A549 (cell line): ENCODE measurements at regions not wholly inside any gene's neighbourhood (a gene's known extent, or its start where the extent isn't known, plus 50 kb on each side); places are given as distances from the start of the nearest gene placed in this dataset.

Experiments used
- ATAC-seq, 2 experiments: fragments of 200-7000 bp in 1 of 2; fragments of >200 bp in 1 of 2; cut with Nextera tagmentation in 1 of 2; cut with Tn5 transposase in 1 of 2; 3 replicates each; pipeline versions ENCODE4 v1.8.0 to v1.9.1; 2018 to 2020; ENCODE audit warnings: mild to moderate bottlenecking in 1 of 2, moderate library complexity in 1 of 2
- CTCF ChIA-PET: fragments of 300-600 bp; sonication (Branson Sonifier 250); formaldehyde crosslinking; extraction: SDS; loops from one replicate; lab custom pipeline; 2021; ENCODE audit warnings: antibody characterized with exemption, inconsistent platforms; lab: Yijun Ruan, JAX
- POLR2A ChIA-PET: fragments of 350-600 bp; formaldehyde crosslinking; extraction: SDS; loops from one replicate; lab custom pipeline; 2021; ENCODE audit warnings: antibody characterized with exemption, inconsistent platforms; lab: Yijun Ruan, JAX
- DNase-seq, 2 experiments: peaks; one replicate each; pipeline versions ENCODE4 v3.0.0 to v3.0.0-alpha.2; 2011 to 2016; ENCODE audit warnings: low read depth in 1 of 2, low spot score in 1 of 2
- FAIRE-seq: peaks from 2 replicates; lab custom pipeline; 2011; peaks lifted over from hg19 to GRCh38; lab: Jason Lieb, UNC
- H3K27ac ChIP-seq, 2 experiments: fragments of >200 bp; sonication (Bioruptor Twin); formaldehyde crosslinking; 3 replicates each; pipeline ENCODE4 v1.5.1; 2016 to 2017
- H3K4me1 ChIP-seq: fragments of >200 bp; sonication (Bioruptor Twin); formaldehyde crosslinking; 3 replicates; pipeline ENCODE4 v1.6.1; 2016
- H3K4me2 ChIP-seq: fragments of >200 bp; sonication (Bioruptor Twin); formaldehyde crosslinking; 3 replicates; pipeline ENCODE4 v1.6.1; 2016
- H3K4me3 ChIP-seq: fragments of >200 bp; sonication (Bioruptor Twin); formaldehyde crosslinking; 3 replicates; pipeline ENCODE4 v1.5.1; 2016
- H3K9me3 ChIP-seq: fragments of >200 bp; sonication (Bioruptor Twin); formaldehyde crosslinking; 3 replicates; pipeline ENCODE4 v1.6.1; 2016
- BCL3 ChIP-seq: fragments of >200 bp; sonication (Bioruptor Twin); formaldehyde crosslinking; IDR thresholded peaks from 3 replicates; pipeline ENCODE4 v1.6.1; 2016
- CEBPB ChIP-seq, 2 experiments: fragments of >200 bp in 1 of 2; sonication (Bioruptor Twin) in 1 of 2; formaldehyde crosslinking in 1 of 2; IDR thresholded peaks; 2 replicates each; pipeline ENCODE4 v1.6.1; 2012 to 2016
- E2F6 ChIP-seq: IDR thresholded peaks from 2 replicates; pipeline ENCODE4 v1.6.1; 2012; ENCODE audit warnings: low read depth, borderline replicate concordance
- EHF ChIP-seq: fragments of 250-450 bp; sonication (Bioruptor Pico); IDR thresholded peaks from 2 replicates; pipeline ENCODE4 v1.5.0; 2020; ENCODE audit warnings: mild to moderate bottlenecking
- EP300 ChIP-seq, 2 experiments: fragments of >200 bp; sonication (Bioruptor Twin); formaldehyde crosslinking; IDR thresholded peaks; 2 replicates in 1 of 2; 3 replicates in 1 of 2; pipeline ENCODE4 v1.6.1; 2016 to 2017
- FOSL2 ChIP-seq, 2 experiments: fragments of 450-650 bp in 1 of 2; fragments of >200 bp in 1 of 2; sonication (Bioruptor Twin) in 1 of 2; formaldehyde crosslinking; IDR thresholded peaks; 2 replicates each; pipeline versions ENCODE4 v1.5.0 to v1.6.1; 2016 to 2020; ENCODE audit warnings: mild to moderate bottlenecking in 1 of 2, moderate library complexity in 1 of 2
- GATA3 ChIP-seq: IDR thresholded peaks from 2 replicates; pipeline ENCODE4 v1.6.1; 2012; ENCODE audit warnings: borderline replicate concordance
- HES2 ChIP-seq: fragments of >200 bp; sonication (Bioruptor Twin); formaldehyde crosslinking; IDR thresholded peaks from 2 replicates; pipeline ENCODE4 v1.6.1; 2016
- HEYL ChIP-seq: fragments of 250-450 bp; sonication (Bioruptor Pico); IDR thresholded peaks from 2 replicates; pipeline ENCODE4 v1.8.0; 2021; ENCODE audit warnings: mild to moderate bottlenecking, moderate library complexity
- HMGXB4 ChIP-seq: fragments of 250-450 bp; sonication (Bioruptor Pico); IDR thresholded peaks from 2 replicates; pipeline ENCODE4 v1.5.0; 2021; ENCODE audit warnings: mild to moderate bottlenecking, moderate library complexity, borderline replicate concordance
- HOXA7 ChIP-seq: fragments of 250-450 bp; sonication (Bioruptor Pico); IDR thresholded peaks from 2 replicates; pipeline ENCODE4 v1.5.0; 2020; ENCODE audit warnings: mild to moderate bottlenecking, moderate library complexity
- HOXB13 ChIP-seq: fragments of 250-450 bp; sonication (Bioruptor Pico); IDR thresholded peaks from 2 replicates; pipeline ENCODE4 v1.5.0; 2020; ENCODE audit warnings: low read depth, mild to moderate bottlenecking, moderate library complexity
- HOXB5 ChIP-seq: fragments of 250-450 bp; sonication (Bioruptor Pico); IDR thresholded peaks from 2 replicates; pipeline ENCODE4 v1.5.0; 2020; ENCODE audit warnings: mild to moderate bottlenecking, moderate library complexity
- JUNB ChIP-seq: fragments of >200 bp; sonication (Bioruptor Twin); formaldehyde crosslinking; IDR thresholded peaks from 2 replicates; pipeline ENCODE4 v1.6.1; 2016
- MAX ChIP-seq: IDR thresholded peaks from 2 replicates; pipeline ENCODE4 v1.6.1; 2012
- MAZ ChIP-seq: fragments of 150-350 bp; IDR thresholded peaks from 2 replicates; pipeline ENCODE4 v1.6.1; 2014; ENCODE audit warnings: antibody characterized with exemption, low read depth, low read length, borderline replicate concordance
- MYC ChIP-seq: IDR thresholded peaks from 2 replicates; pipeline ENCODE4 v1.6.1; 2012; ENCODE audit warnings: mild to moderate bottlenecking, inconsistent platforms, low read length, improper control_type of control experiment, borderline replicate concordance
- NR3C1 ChIP-seq: fragments of >200 bp; sonication (Bioruptor Twin); formaldehyde crosslinking; IDR thresholded peaks from 3 replicates; pipeline ENCODE4 v1.6.1; 2017
- POLR2A ChIP-seq: IDR thresholded peaks from 2 replicates; pipeline ENCODE4 v1.6.1; 2012; ENCODE audit warnings: mild to moderate bottlenecking, low read length
- POLR2AphosphoS2 ChIP-seq: conservative IDR thresholded peaks from 2 replicates; pipeline ENCODE4 v1.6.1; 2012; ENCODE audit warnings: low read length, improper control_type of control experiment, inconsistent platforms
- RNF2 ChIP-seq: fragments of 200-600 bp; sonication (generic); IDR thresholded peaks from 2 replicates; pipeline ENCODE4 v1.6.1; 2016; ENCODE audit warnings: low read depth, mild to moderate bottlenecking, antibody characterized with exemption, moderate library complexity, borderline replicate concordance
- SMC3 ChIP-seq: fragments of >200 bp; sonication (Bioruptor Twin); formaldehyde crosslinking; IDR thresholded peaks from 3 replicates; pipeline ENCODE4 v1.6.1; 2018; ENCODE audit warnings: inconsistent platforms
- SREBF2 ChIP-seq: fragments of 450-650 bp; IDR thresholded peaks from 2 replicates; pipeline ENCODE4 v1.6.1; 2014; ENCODE audit warnings: mild to moderate bottlenecking, moderate library complexity
- TFCP2L1 ChIP-seq: fragments of 250-450 bp; sonication (Bioruptor Pico); IDR thresholded peaks from 2 replicates; pipeline ENCODE4 v1.5.0; 2021; ENCODE audit warnings: mild to moderate bottlenecking
- TP53 ChIP-seq: fragments of 250-450 bp; sonication (Bioruptor Pico); IDR thresholded peaks from 2 replicates; pipeline ENCODE4 v1.5.0; 2021; ENCODE audit warnings: mild to moderate bottlenecking, moderate library complexity
- USF2 ChIP-seq: fragments of 450-650 bp; IDR thresholded peaks from 2 replicates; pipeline ENCODE4 v1.6.1; 2014; ENCODE audit warnings: antibody characterized with exemption
- WGBS: methylation state at CpG from one replicate; pipeline ENCODE4 v1.1.6; 2017; ENCODE audit errors: missing lambda C conversion rate; 5-methylcytosine and 5-hydroxymethylcytosine counted together

GRCh38 chr10:42956045-42956444 lies 120.8 kb upstream of the RET start:
- Histone ChIP-seq H3K4me2 (no peak overlapping the region), H3K4me1 (no peaks in the 10 kb centered on the region), H3K9me3 (no peaks in the 10 kb centered on the region; the same call in 2 of the 3 replicates), H3K27ac (no peak overlapping the region), H3K4me3 (no peak overlapping the region)
- 12% methylated on average over 3 of the region's 3 CpGs for WGBS
- ATAC-seq: no peak
- no peak for TF ChIP-seq HES2
- no peak for TF ChIP-seq E2F6
- no peak for TF ChIP-seq EHF
- no peak for TF ChIP-seq BCL3
- no peak for DNase-seq
- no peak for FAIRE-seq
- CTCF ChIA-PET: interaction anchor here (0.9 kb wide), 1 partner anchor 14 kb away, joined by 3 read pairs; no protein-coding TSS in a partner anchor
- POLR2A ChIA-PET: no interaction called here

GRCh38 chr10:42958142-42958868 lies 118.6 kb upstream of the RET start:
- Histone ChIP-seq H3K27ac (no peak overlapping the region), H3K9me3 (no peaks in the 10 kb centered on the region; the same call in 1 of the 3 replicates), H3K4me1 (no peaks in the 10 kb centered on the region), H3K4me3 (no peak overlapping the region), H3K4me2 (no peak overlapping the region)
- 61% methylated on average over 2 of the region's 2 CpGs for WGBS
- no peak for ATAC-seq
- DNase-seq: no peak
- FAIRE-seq: no peak
- ChIA-PET CTCF (interaction anchor here (1.4 kb wide), 1 partner anchor 15 kb away, joined by 3 read pairs; no protein-coding TSS in a partner anchor), POLR2A (no interaction called here)
- TF ChIP-seq HEYL (CRISPR knock-in tag): no peak
- no peak for TF ChIP-seq MAX
- no peak for TF ChIP-seq SMC3
- TF ChIP-seq RNF2: no peak
- TF ChIP-seq HOXA7: no peak
- TF ChIP-seq MAZ: no peak
- TF ChIP-seq POLR2A: no peak
- no peak for TF ChIP-seq HMGXB4 (CRISPR knock-in tag)
- no peak for TF ChIP-seq SREBF2
- no peak for TF ChIP-seq EP300 (IDR thresholded peaks at IDR 0.05)

- WGBS: 38% methylated on average over 3 of the region's 3 CpGs
- DNase-seq (no peak), FAIRE-seq (no peak), ATAC-seq (no peak)
- H3K27ac ChIP-seq: no peak overlapping the region
- H3K4me1 ChIP-seq: no peaks in the 10 kb centered on the region
- POLR2A ChIA-PET: no interaction called here
- H3K4me3 ChIP-seq: no peak overlapping the region
- CTCF ChIA-PET: no interaction called here
- no peak overlapping the region for H3K4me2 ChIP-seq
- no peaks in the 10 kb centered on the region; the same call in 1 of the 3 replicates for H3K9me3 ChIP-seq
- no peak for TF ChIP-seq TFCP2L1 (CRISPR knock-in tag)
- TF ChIP-seq HMGXB4 (CRISPR knock-in tag): no peak
- no peak for TF ChIP-seq TP53 (CRISPR knock-in tag)
- TF ChIP-seq MYC: no peak
- no peak for TF ChIP-seq HOXB13 (CRISPR knock-in tag)
- TF ChIP-seq GATA3: no peak
- TF ChIP-seq POLR2AphosphoS2: no peak
- no peak for TF ChIP-seq FOSL2 (IDR thresholded peaks at IDR 0.05)
- TF ChIP-seq FOSL2 (CRISPR knock-in tag; IDR thresholded peaks at IDR 0.05): no peak
- no peak for TF ChIP-seq USF2
- no peak for TF ChIP-seq NR3C1
- no peak for TF ChIP-seq HEYL (CRISPR knock-in tag)
- no peak for TF ChIP-seq JUNB
- TF ChIP-seq HOXB5: no peak
- no peak for TF ChIP-seq BCL3
- TF ChIP-seq CEBPB (IDR thresholded peaks at IDR 0.05): no peak
Measured at GRCh38 chr10:42959833-42960232, 117.0 kb upstream of the RET start.
